WTC11 (cell line): ENCODE measurements at regions not wholly inside any gene's neighbourhood (a gene's known extent, or its start where the extent isn't known, plus 50 kb on each side); places are given as distances from the start of the nearest gene placed in this dataset.

Experiments used
- FOXJ3 ChIP-seq: sonication (generic); formaldehyde crosslinking; IDR thresholded peaks from 2 replicates; pipeline ENCODE4 v1.9.0; 2021; ENCODE audit warnings: missing genetic modification reagents, mild to moderate bottlenecking, borderline replicate concordance
- IRF2 ChIP-seq: sonication (generic); formaldehyde crosslinking; IDR thresholded peaks from 2 replicates; pipeline ENCODE4 v1.8.0; 2022; ENCODE audit warnings: low read depth, missing genetic modification reagents, borderline replicate concordance
- JUN ChIP-seq: sonication (generic); formaldehyde crosslinking; IDR thresholded peaks from 2 replicates; pipeline ENCODE4 v1.8.0; 2023; ENCODE audit warnings: mild to moderate bottlenecking, missing genetic modification reagents
- MAX ChIP-seq: sonication (generic); formaldehyde crosslinking; IDR thresholded peaks from 2 replicates; pipeline ENCODE4 v1.8.0; 2022; ENCODE audit warnings: mild to moderate bottlenecking, missing genetic modification reagents
- RELA ChIP-seq: sonication (generic); formaldehyde crosslinking; IDR thresholded peaks from 2 replicates; pipeline ENCODE4 v1.8.1; 2022; ENCODE audit warnings: missing genetic modification reagents, mild to moderate bottlenecking, borderline replicate concordance
- SMAD4 ChIP-seq: sonication (generic); formaldehyde crosslinking; IDR thresholded peaks from 2 replicates; pipeline ENCODE4 v1.8.0; 2022; ENCODE audit warnings: mild to moderate bottlenecking, missing genetic modification reagents
- SP1 ChIP-seq: sonication (generic); formaldehyde crosslinking; conservative IDR thresholded peaks from 2 replicates; pipeline ENCODE4 v1.8.1; 2022; ENCODE audit warnings: missing genetic modification reagents
- TCF7 ChIP-seq: sonication (generic); formaldehyde crosslinking; IDR thresholded peaks from 2 replicates; pipeline ENCODE4 v1.8.0; 2022; ENCODE audit warnings: mild to moderate bottlenecking, low read depth, missing genetic modification reagents, moderate library complexity
- ZNF423 ChIP-seq: fragments of 250-450 bp; sonication (Bioruptor Pico); IDR thresholded peaks from 2 replicates; pipeline ENCODE4 v2.1.2; 2022; ENCODE audit warnings: mild to moderate bottlenecking, moderate library complexity
- TF ChIP-seq, protein P1 (sequence below): fragments of 200-600 bp; IDR thresholded peaks from 2 replicates; pipeline ENCODE4 v1.8.0; 2022; ENCODE audit warnings: antibody characterized with exemption
- TF ChIP-seq, protein P2 (sequence below): sonication (generic); formaldehyde crosslinking; conservative IDR thresholded peaks from 2 replicates; pipeline ENCODE4 v1.8.1; 2023; ENCODE audit warnings: mild to moderate bottlenecking, low read depth, missing genetic modification reagents, moderate library complexity

- TF ChIP-seq RELA (CRISPR knock-in tag) (no peak), ZNF423 (no peak), JUN (CRISPR knock-in tag) (no peak), FOXJ3 (CRISPR knock-in tag) (no peak), MAX (CRISPR knock-in tag) (no peak), SP1 (CRISPR knock-in tag) (no peak), TCF7 (no peak), SMAD4 (CRISPR knock-in tag) (no peak), IRF2 (CRISPR knock-in tag) (no peak)
- TF ChIP-seq, protein P1, sequence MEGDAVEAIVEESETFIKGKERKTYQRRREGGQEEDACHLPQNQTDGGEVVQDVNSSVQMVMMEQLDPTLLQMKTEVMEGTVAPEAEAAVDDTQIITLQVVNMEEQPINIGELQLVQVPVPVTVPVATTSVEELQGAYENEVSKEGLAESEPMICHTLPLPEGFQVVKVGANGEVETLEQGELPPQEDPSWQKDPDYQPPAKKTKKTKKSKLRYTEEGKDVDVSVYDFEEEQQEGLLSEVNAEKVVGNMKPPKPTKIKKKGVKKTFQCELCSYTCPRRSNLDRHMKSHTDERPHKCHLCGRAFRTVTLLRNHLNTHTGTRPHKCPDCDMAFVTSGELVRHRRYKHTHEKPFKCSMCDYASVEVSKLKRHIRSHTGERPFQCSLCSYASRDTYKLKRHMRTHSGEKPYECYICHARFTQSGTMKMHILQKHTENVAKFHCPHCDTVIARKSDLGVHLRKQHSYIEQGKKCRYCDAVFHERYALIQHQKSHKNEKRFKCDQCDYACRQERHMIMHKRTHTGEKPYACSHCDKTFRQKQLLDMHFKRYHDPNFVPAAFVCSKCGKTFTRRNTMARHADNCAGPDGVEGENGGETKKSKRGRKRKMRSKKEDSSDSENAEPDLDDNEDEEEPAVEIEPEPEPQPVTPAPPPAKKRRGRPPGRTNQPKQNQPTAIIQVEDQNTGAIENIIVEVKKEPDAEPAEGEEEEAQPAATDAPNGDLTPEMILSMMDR: no peak
- TF ChIP-seq, protein P2, sequence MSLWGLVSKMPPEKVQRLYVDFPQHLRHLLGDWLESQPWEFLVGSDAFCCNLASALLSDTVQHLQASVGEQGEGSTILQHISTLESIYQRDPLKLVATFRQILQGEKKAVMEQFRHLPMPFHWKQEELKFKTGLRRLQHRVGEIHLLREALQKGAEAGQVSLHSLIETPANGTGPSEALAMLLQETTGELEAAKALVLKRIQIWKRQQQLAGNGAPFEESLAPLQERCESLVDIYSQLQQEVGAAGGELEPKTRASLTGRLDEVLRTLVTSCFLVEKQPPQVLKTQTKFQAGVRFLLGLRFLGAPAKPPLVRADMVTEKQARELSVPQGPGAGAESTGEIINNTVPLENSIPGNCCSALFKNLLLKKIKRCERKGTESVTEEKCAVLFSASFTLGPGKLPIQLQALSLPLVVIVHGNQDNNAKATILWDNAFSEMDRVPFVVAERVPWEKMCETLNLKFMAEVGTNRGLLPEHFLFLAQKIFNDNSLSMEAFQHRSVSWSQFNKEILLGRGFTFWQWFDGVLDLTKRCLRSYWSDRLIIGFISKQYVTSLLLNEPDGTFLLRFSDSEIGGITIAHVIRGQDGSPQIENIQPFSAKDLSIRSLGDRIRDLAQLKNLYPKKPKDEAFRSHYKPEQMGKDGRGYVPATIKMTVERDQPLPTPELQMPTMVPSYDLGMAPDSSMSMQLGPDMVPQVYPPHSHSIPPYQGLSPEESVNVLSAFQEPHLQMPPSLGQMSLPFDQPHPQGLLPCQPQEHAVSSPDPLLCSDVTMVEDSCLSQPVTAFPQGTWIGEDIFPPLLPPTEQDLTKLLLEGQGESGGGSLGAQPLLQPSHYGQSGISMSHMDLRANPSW (CRISPR knock-in tag): no peak
Measured at GRCh38 chr2:187815113-187815512, 260.9 kb upstream of the TFPI start.
